Aorta (tissue), 5 donors: ENCODE measurements at regions not wholly inside any gene's neighbourhood (a gene's known extent, or its start where the extent isn't known, plus 50 kb on each side); places are given as distances from the start of the nearest gene placed in this dataset.
A peak's percentile ranks its signal among the peaks of the same experiment; 100 is the strongest.

Experiments used
- ATAC-seq: fragments of 200-7000 bp; cut with Tn5 transposase; one replicate; pipeline ENCODE4 v1.9.1; 2022; ENCODE audit warnings: moderate library complexity; ENCODE audit not compliant: low FRiP score
- DNase-seq, 2 donors: peaks; one replicate each; pipeline ENCODE4 v3.0.0-alpha.2; 2020
- H3K27ac ChIP-seq, 2 donors: one replicate each; pipeline ENCODE4 v1.5.1; 2013; ENCODE audit warnings: low read length in 2 of 2, mild to moderate bottlenecking in 2 of 2, moderate library complexity in 2 of 2, control low read depth in 1 of 2, inconsistent platforms in 1 of 2, low read depth in 1 of 2
- H3K27me3 ChIP-seq, 2 donors: one replicate each; pipeline ENCODE4 v1.6.1; 2013; ENCODE audit warnings: control low read depth in 1 of 2, low read length in 1 of 2, mild to moderate bottlenecking in 1 of 2, moderate library complexity in 1 of 2; ENCODE audit not compliant: insufficient read depth in 2 of 2, control insufficient read depth in 1 of 2
- H3K36me3 ChIP-seq, 2 donors: one replicate each; pipeline ENCODE4 v1.6.1; 2013; ENCODE audit warnings: control low read depth in 1 of 2, low read length in 1 of 2, mild to moderate bottlenecking in 1 of 2; ENCODE audit not compliant: insufficient read depth in 2 of 2, control insufficient read depth in 1 of 2
- H3K4me1 ChIP-seq, 2 donors: one replicate each; pipeline ENCODE4 v1.6.1; 2013; ENCODE audit warnings: low read length in 2 of 2, control low read depth in 1 of 2, mild to moderate bottlenecking in 1 of 2, moderate library complexity in 1 of 2; ENCODE audit not compliant: insufficient read depth in 2 of 2, control insufficient read depth in 1 of 2
- H3K4me3 ChIP-seq, 2 donors: one replicate each; pipeline ENCODE4 v1.5.1; 2013; ENCODE audit warnings: low read length in 2 of 2, control low read depth in 1 of 2, mild to moderate bottlenecking in 1 of 2
- H3K9me3 ChIP-seq: one replicate; pipeline ENCODE4 v1.6.1; 2013; ENCODE audit warnings: mild to moderate bottlenecking, low read length; ENCODE audit not compliant: control insufficient read depth
- WGBS, 2 donors: extraction: QIAGEN DNeasy Blood & Tissue Kit; methylation state at CpG; one replicate each; pipeline ENCODE4 v1.1.7; 2013; 5-methylcytosine and 5-hydroxymethylcytosine counted together
- intact Hi-C, 2 donors: fragments of 100-400 bp; cut with DNase I; formaldehyde crosslinking; loops; one replicate each; pipeline versions ENCODE4 v1.14.2 to v1.15.0; 2022
- donor health status: healthy with polysubstance abuse.
- donor health status: Bipolar disorder and iron deficiency.
- donor health status: DM: no; HTN: no; CAD: no.
- donor health status: DM: no; HTN: no; CAD: no.
- donor health status: DM: yes; HTN: yes; CAD: no.

DNA sequence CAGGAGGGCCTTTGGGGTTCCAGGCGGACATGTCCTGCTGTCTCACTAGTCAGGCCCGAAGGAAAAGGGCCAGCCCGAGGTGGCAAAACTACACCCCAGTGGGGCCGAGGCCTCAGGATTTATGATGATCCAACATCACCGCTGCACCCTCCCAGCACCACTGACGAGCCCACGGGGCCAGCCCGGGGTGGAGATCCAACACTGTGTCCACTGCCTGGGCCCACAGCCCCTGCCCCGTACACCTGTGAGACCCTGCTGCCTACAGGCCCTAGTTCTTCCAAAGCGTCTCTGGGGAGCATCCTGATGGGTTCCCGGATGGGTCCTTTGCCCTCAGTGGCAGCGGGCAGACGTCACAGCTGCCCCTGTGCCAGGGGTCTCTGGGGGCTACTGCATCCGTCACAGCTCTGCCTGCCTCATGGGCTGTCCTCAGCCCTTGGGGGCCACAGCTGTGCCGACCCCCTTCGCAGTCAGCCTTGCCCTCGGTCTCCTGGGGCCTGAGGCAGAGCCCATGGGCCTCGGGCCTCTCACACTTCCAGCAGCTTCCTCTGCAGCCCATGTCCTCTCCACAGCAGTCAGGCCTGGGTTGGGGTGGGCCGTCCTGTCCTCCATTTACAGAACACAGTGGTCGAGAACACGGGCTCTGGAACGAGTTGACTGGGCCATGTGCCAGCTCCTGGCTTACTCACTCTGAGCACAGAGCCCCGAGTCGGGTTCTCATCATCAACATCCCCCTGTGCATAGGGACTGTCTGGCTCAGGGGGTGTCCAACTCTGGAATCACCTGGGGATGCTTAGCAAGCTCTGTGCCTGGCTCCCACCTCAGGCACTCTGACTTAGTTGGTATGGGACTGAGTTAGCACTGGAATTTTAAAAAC is 64.9 kb downstream of the FOXL3 start:
- Histone ChIP-seq H3K27me3 (no peaks in the 10 kb centered on the region), H3K36me3 (no peaks in the 10 kb centered on the region), H3K9me3 (peaks cover 2% of the 10 kb centered on the region), H3K27ac (no peak overlapping the region), H3K4me3 (no peak overlapping the region), H3K4me1 (no peaks in the 10 kb centered on the region)
- ATAC-seq: no peak
- DNase-seq: no peak
- intact Hi-C loops: no loop called here
- WGBS, 2 donors: 80 to 81% methylated on average over 24 of the region's 24 CpGs

GRCh38 chr7:355568-355967 is 65.6 kb downstream of the FOXL3 start:
- Histone ChIP-seq H3K4me1 (no peaks in the 10 kb centered on the region), H3K27me3 (no peaks in the 10 kb centered on the region), H3K36me3 (no peaks in the 10 kb centered on the region), H3K9me3 (peaks cover 2% of the 10 kb centered on the region), H3K4me3 (no peak overlapping the region), H3K27ac (no peak overlapping the region)
- 97 to 100% methylated on average over 5 of the region's 5 CpGs for WGBS, 2 donors
- DNase-seq: no peak
- ATAC-seq: no peak
- intact Hi-C loops: no loop called here

DNA sequence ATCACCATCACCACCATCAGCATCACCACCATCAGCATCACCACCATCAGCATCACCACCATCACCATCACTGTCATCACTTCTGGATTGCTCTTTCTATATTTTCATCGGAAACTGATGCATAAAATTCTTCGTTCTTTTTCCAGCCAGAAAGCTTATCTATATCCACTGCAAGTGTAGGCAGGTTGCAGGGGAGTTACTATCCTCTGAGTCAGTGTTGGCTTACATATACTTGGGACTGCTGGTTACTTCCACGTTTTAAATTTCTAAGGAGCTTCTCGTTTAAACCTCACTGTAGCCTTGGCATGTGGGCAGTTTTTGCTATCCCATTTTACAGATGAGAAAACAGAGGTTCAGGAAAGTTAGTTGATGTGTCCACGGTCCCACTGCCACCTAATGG is 66.1 kb downstream of the FOXL3 start:
- ATAC-seq: no peak
- DNase-seq: no peak
- Histone ChIP-seq H3K36me3 (no peaks in the 10 kb centered on the region), H3K27me3 (no peaks in the 10 kb centered on the region), H3K9me3 (peaks cover 2% of the 10 kb centered on the region), H3K4me1 (no peaks in the 10 kb centered on the region), H3K27ac (no peak overlapping the region), H3K4me3 (no peak overlapping the region)
- 81 to 83% methylated on average over 5 of the region's 5 CpGs for WGBS, 2 donors
- intact Hi-C loops: no loop called here

GRCh38 chr7:356691-357462 is 66.9 kb downstream of the FOXL3 start:
- ATAC-seq: peak; percentile 80
- Histone ChIP-seq H3K27ac (no peak overlapping the region), H3K36me3 (no peaks in the 10 kb centered on the region), H3K4me3 (no peak overlapping the region), H3K9me3 (peaks cover 2% of the 10 kb centered on the region), H3K4me1 (no peaks in the 10 kb centered on the region), H3K27me3 (no peaks in the 10 kb centered on the region)
- intact Hi-C loops: no loop called here
- DNase-seq: no peak
- WGBS, 2 donors: 76 to 80% methylated on average over 24 of the region's 24 CpGs

- Histone ChIP-seq H3K4me3 (no peak overlapping the region), H3K27me3 (no peaks in the 10 kb centered on the region), H3K27ac (no peak overlapping the region), H3K36me3 (no peaks in the 10 kb centered on the region), H3K9me3 (peaks cover 2% of the 10 kb centered on the region), H3K4me1 (no peaks in the 10 kb centered on the region)
- 78% methylated on average over 12 of the region's 12 CpGs for WGBS, 2 donors
- ATAC-seq (no peak), DNase-seq (no peak)
- intact Hi-C loops: no loop called here
Measured at GRCh38 chr7:357531-358209, 67.7 kb downstream of the FOXL3 start.

DNA sequence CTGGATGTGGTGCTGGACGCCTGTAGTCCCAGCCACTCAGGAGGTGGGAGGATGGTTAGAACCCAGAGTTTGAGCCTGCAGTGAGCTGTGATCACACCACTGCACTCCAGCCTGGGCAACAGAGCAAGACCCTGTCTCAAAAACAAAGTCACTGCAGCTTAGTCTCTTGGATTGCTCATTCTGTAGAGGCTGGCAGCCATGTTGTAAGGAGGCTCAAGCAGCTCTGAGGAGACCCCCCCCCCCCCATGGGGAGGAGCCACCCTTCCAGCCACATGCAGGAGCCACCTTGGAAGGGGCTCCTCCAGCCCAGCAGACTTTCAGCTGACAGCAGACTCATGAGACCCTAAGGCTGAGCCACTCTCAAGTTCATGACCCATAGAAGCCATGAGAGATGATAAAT is 68.4 kb downstream of the FOXL3 start:
- WGBS, 2 donors: 92 to 100% methylated on average over 1 of the region's 1 CpG
- Histone ChIP-seq H3K27me3 (no peaks in the 10 kb centered on the region), H3K27ac (no peak overlapping the region), H3K36me3 (no peaks in the 10 kb centered on the region), H3K4me1 (no peaks in the 10 kb centered on the region), H3K4me3 (no peak overlapping the region), H3K9me3 (peaks cover 2% of the 10 kb centered on the region)
- ATAC-seq: no peak
- DNase-seq: no peak
- intact Hi-C loops: no loop called here

GRCh38 chr7:359226-359765 is 69.3 kb downstream of the FOXL3 start:
- peaks cover 2% of the 10 kb centered on the region for H3K9me3 ChIP-seq
- H3K36me3 ChIP-seq: no peaks in the 10 kb centered on the region
- no peak overlapping the region for H3K4me3 ChIP-seq
- no peak for ATAC-seq
- H3K27me3 ChIP-seq: no peaks in the 10 kb centered on the region
- H3K4me1 ChIP-seq: no peaks in the 10 kb centered on the region
- no peak overlapping the region for H3K27ac ChIP-seq
- WGBS, 2 donors: 83 to 86% methylated on average over 19 of the region's 19 CpGs
- peak in 1 of 2 donors; percentile 60 for DNase-seq
- intact Hi-C loops: no loop called here

DNA sequence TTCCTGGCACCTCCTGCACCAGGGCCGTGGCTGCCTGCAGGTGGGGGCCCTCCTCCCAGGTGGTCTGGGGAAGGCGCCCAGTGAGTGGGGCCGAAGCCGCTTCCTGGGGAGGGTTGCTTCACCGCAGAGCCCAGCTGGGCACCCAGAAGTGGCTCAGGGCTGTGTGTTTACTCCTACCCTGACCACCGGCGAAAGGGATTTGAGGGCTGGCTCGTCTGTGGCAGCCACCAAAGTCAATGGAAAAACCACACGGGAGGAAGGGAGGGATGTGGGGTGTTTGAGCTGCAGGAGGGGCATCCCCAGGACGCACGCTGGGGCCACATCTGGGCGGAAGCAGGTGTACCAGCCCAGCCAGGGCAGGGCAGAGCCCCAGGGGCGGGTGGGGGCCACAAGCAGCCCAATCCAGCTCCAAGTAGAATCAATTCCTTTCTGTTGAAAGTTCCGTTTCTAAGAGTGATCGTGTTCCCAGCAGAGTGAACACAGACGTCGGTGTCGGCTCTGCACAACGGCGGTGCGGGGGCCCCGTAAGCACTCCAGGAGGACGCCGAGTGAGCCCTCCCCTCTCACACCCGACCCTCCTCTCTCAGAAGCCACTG is 69.9 kb downstream of the FOXL3 start:
- intact Hi-C loops: no loop called here
- no peak overlapping the region for H3K27ac ChIP-seq
- ATAC-seq (no peak), DNase-seq (peak; percentile 36 to 63)
- no peaks in the 10 kb centered on the region for H3K27me3 ChIP-seq
- peaks cover 2% of the 10 kb centered on the region for H3K9me3 ChIP-seq
- H3K36me3 ChIP-seq: no peaks in the 10 kb centered on the region
- 68% methylated on average over 25 of the region's 25 CpGs for WGBS, 2 donors
- no peak overlapping the region for H3K4me3 ChIP-seq
- no peaks in the 10 kb centered on the region for H3K4me1 ChIP-seq
